HepG2 (cell line): ENCODE measurements at regions not wholly inside any gene's neighbourhood (a gene's known extent, or its start where the extent isn't known, plus 50 kb on each side); places are given as distances from the start of the nearest gene placed in this dataset.

Experiments used
- ATAC-seq: fragments of 200-7000 bp; cut with Tn5 transposase; 3 replicates; pipeline ENCODE4 v1.9.1; 2020; ENCODE audit warnings: mild to moderate bottlenecking, moderate library complexity
- BruUV-seq: library from RNA; stranded (reverse); fragments of 400-500 nt; replicated peaks from 2 replicates; lab custom pipeline; 2021; lab: Mats Ljungman, UMichigan
- CTCF ChIA-PET: fragments of 300-600 bp; formaldehyde crosslinking; extraction: SDS; loops from one replicate; lab custom pipeline; 2021; ENCODE audit warnings: low total read pairs, inconsistent platforms, low intra/inter-chr PET ratio; lab: Yijun Ruan, JAX
- POLR2A ChIA-PET: fragments of 350-600 bp; sonication (Branson Sonifier 250); formaldehyde crosslinking; loops from one replicate; lab custom pipeline; 2020; ENCODE audit warnings: antibody characterized with exemption, inconsistent platforms; lab: Yijun Ruan, JAX
- DNase-seq: peaks from one replicate; pipeline ENCODE4 v3.0.0-alpha.2; 2015; ENCODE audit warnings: low spot score
- FAIRE-seq: peaks from 3 replicates; lab custom pipeline; 2011; peaks lifted over from hg19 to GRCh38; lab: Jason Lieb, UNC
- H2AFZ ChIP-seq: one replicate; pipeline ENCODE4 v1.6.1; 2011; ENCODE audit warnings: low read length, inconsistent platforms
- H3K27ac ChIP-seq: fragments of 300-600 bp; 3 replicates; pipeline ENCODE4 v1.8.0; 2011; ENCODE audit warnings: mixed run types, mild to moderate bottlenecking, mixed read lengths, low read length, inconsistent platforms; ENCODE audit not compliant: insufficient read depth; ENCODE audit errors: extremely low read length
- H3K27me3 ChIP-seq, 2 experiments: fragments of 200-600 bp in 1 of 2; 2 replicates in 1 of 2; 3 replicates in 1 of 2; pipeline versions ENCODE4 v1.6.0 to v1.8.0; 2011; ENCODE audit warnings: low read length in 2 of 2, mild to moderate bottlenecking in 2 of 2, moderate library complexity in 2 of 2, inconsistent platforms in 1 of 2; ENCODE audit not compliant: insufficient read depth in 2 of 2, control insufficient read depth in 1 of 2
- H3K36me3 ChIP-seq, 2 experiments: fragments of 200-600 bp in 1 of 2; replicated peaks in 1 of 2; 2 replicates in 1 of 2; 3 replicates in 1 of 2; pipeline versions ENCODE4 v1.5.1 to v1.8.0; 2011; ENCODE audit warnings: low read length in 2 of 2, inconsistent platforms in 1 of 2; ENCODE audit not compliant: insufficient read depth in 2 of 2, control insufficient read depth in 1 of 2
- H3K4me1 ChIP-seq: 2 replicates; pipeline ENCODE4 v1.5.1; 2012; ENCODE audit warnings: low read length, inconsistent platforms; ENCODE audit not compliant: insufficient read depth
- H3K4me2 ChIP-seq: 2 replicates; pipeline ENCODE4 v1.6.0; 2011; ENCODE audit warnings: low read depth, low read length, inconsistent platforms
- H3K4me3 ChIP-seq, 3 experiments: fragments of 200-600 bp in 1 of 3; sonication (generic), shearing (Covaris generic) in 1 of 3; replicated peaks in 1 of 3; 2 replicates each; pipeline ENCODE4 v1.5.1; 2011 to 2016; ENCODE audit warnings: low read length in 3 of 3, inconsistent platforms in 2 of 3, low read depth in 2 of 3, mild to moderate bottlenecking in 2 of 3, control low read depth in 1 of 3, mixed read lengths in 1 of 3; ENCODE audit not compliant: insufficient read depth in 1 of 3
- H3K79me2 ChIP-seq: one replicate; pipeline ENCODE4 v1.6.1; 2011; ENCODE audit warnings: low read length, inconsistent platforms; ENCODE audit not compliant: insufficient read depth
- H3K9ac ChIP-seq: 2 replicates; pipeline ENCODE4 v1.6.0; 2011; ENCODE audit warnings: mild to moderate bottlenecking, low read depth, low read length, inconsistent platforms; ENCODE audit not compliant: insufficient read depth
- H3K9me3 ChIP-seq: 2 replicates; pipeline ENCODE4 v1.5.1; 2012; ENCODE audit warnings: mild to moderate bottlenecking, low read length
- H4K20me1 ChIP-seq: 2 replicates; pipeline ENCODE4 v1.6.0; 2011; ENCODE audit warnings: inconsistent platforms, mild to moderate bottlenecking, low read length, moderate library complexity; ENCODE audit not compliant: insufficient read depth
- RXRA ChIP-seq: sonication (generic); formaldehyde crosslinking; IDR thresholded peaks from 2 replicates; pipeline ENCODE4 v1.5.1; 2020; ENCODE audit warnings: missing genetic modification reagents
- SUZ12 ChIP-seq: fragments of 150-350 bp; IDR thresholded peaks from 2 replicates; pipeline ENCODE4 v1.6.1; 2014; ENCODE audit warnings: low read depth, low read length
- WIZ ChIP-seq: sonication (generic); formaldehyde crosslinking; IDR thresholded peaks from 2 replicates; pipeline ENCODE4 v1.5.1; 2020; ENCODE audit warnings: mild to moderate bottlenecking, missing genetic modification reagents
- YY1 ChIP-seq: IDR thresholded peaks from 2 replicates; pipeline ENCODE4 v1.6.1; 2011; ENCODE audit warnings: low read length, low read depth, moderate library complexity, mild to moderate bottlenecking; ENCODE audit not compliant: insufficient read depth, insufficient replicate concordance
- ZNF230 ChIP-seq: sonication (generic); formaldehyde crosslinking; IDR thresholded peaks from 2 replicates; pipeline ENCODE4 v1.4.0; 2020; ENCODE audit warnings: mild to moderate bottlenecking, missing genetic modification reagents
- ZNF605 ChIP-seq: sonication (generic); formaldehyde crosslinking; IDR thresholded peaks from 2 replicates; pipeline ENCODE4 v1.8.0; 2022; ENCODE audit warnings: mild to moderate bottlenecking, missing genetic modification reagents
- WGBS: methylation state at CpG from one replicate; pipeline ENCODE4 v1.1.6; 2017; ENCODE audit warnings: low lambda C conversion rate; 5-methylcytosine and 5-hydroxymethylcytosine counted together
- in situ Hi-C: cut with HindIII; loops from 2 replicates; pipeline ENCODE4 v1.10.0; 2017; ENCODE audit warnings: low pct_unique_long_range_greater_than_20kb; ENCODE audit not compliant: extremely low pct_ligation_motif_present
- intact Hi-C: fragments of 100-400 bp; cut with micrococcal nuclease; formaldehyde crosslinking; loops from one replicate; pipeline ENCODE4 v1.10.0; 2022; ENCODE audit not compliant: unreplicated experiment
- TF ChIP-seq, protein P1 (sequence below): sonication (generic); formaldehyde crosslinking; IDR thresholded peaks from 2 replicates; pipeline ENCODE4 v1.4.0; 2020; ENCODE audit warnings: low read depth, missing genetic modification reagents
- TF ChIP-seq, protein P2 (sequence below): conservative IDR thresholded peaks from 2 replicates; pipeline ENCODE4 v1.6.1; 2018; ENCODE audit warnings: missing genetic modification reagents
- TF ChIP-seq, protein P3 (sequence below): sonication (generic); formaldehyde crosslinking; IDR thresholded peaks from 2 replicates; pipeline ENCODE4 v1.4.0; 2020; ENCODE audit warnings: missing genetic modification reagents

DNA sequence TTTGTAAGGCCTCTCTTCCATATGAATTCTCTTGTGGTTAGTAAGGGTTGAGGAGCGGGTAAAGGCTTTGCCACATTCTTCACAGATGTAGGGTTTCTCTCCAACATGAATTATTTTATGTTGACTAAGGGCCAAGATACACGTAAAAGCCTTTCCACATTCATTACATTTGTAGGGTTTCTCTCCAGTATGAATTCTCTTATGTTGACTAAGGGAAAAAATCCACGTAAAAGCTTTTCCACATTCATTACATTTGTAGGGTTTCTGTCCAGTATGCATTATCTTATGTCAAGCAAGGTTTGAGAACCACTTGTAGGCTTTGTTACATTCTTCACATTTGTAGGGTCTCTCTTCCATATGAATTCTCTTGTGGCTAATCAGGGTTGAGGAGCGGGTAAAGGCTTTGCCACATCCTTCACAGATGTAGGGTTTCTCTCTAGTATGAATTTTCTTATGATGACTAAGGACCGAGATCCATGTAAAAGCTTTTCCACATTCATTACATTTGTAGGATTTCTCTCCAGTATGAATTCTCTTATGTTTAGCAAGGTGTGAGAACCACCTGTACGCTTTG, 493.0 kb downstream of the ZNF479 start:
- ChIA-PET POLR2A (no interaction called here), CTCF (no interaction called here)
- Histone ChIP-seq H3K9me3 (peaks cover 92% of the 10 kb centered on the region), H3K4me3 (no peak overlapping the region), H3K27me3 (no peaks in the 10 kb centered on the region), H2AFZ (no peak overlapping the region), H3K9ac (no peak overlapping the region), H3K36me3 (no peaks in the 10 kb centered on the region), H3K4me2 (no peak overlapping the region), H3K79me2 (no peaks in the 10 kb centered on the region), H4K20me1 (no peaks in the 10 kb centered on the region), H3K27ac (no peak overlapping the region), H3K4me1 (no peaks in the 10 kb centered on the region)
- in situ Hi-C loops (no loop called here), intact Hi-C loops (no loop called here)
- DNase-seq (no peak), ATAC-seq (no peak), FAIRE-seq (no peak)
- 2% methylated on average over 6 of the region's 6 CpGs for WGBS
- TF ChIP-seq, protein P1, sequence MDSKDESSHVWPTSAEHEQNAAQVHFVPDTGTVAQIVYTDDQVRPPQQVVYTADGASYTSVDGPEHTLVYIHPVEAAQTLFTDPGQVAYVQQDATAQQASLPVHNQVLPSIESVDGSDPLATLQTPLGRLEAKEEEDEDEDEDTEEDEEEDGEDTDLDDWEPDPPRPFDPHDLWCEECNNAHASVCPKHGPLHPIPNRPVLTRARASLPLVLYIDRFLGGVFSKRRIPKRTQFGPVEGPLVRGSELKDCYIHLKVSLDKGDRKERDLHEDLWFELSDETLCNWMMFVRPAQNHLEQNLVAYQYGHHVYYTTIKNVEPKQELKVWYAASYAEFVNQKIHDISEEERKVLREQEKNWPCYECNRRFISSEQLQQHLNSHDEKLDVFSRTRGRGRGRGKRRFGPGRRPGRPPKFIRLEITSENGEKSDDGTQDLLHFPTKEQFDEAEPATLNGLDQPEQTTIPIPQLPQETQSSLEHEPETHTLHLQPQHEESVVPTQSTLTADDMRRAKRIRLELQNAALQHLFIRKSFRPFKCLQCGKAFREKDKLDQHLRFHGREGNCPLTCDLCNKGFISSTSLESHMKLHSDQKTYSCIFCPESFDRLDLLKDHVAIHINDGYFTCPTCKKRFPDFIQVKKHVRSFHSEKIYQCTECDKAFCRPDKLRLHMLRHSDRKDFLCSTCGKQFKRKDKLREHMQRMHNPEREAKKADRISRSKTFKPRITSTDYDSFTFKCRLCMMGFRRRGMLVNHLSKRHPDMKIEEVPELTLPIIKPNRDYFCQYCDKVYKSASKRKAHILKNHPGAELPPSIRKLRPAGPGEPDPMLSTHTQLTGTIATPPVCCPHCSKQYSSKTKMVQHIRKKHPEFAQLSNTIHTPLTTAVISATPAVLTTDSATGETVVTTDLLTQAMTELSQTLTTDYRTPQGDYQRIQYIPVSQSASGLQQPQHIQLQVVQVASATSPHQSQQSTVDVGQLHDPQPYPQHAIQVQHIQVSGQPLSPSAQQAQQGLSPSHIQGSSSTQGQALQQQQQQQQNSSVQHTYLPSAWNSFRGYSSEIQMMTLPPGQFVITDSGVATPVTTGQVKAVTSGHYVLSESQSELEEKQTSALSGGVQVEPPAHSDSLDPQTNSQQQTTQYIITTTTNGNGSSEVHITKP = no peak
- TF ChIP-seq, protein P2, sequence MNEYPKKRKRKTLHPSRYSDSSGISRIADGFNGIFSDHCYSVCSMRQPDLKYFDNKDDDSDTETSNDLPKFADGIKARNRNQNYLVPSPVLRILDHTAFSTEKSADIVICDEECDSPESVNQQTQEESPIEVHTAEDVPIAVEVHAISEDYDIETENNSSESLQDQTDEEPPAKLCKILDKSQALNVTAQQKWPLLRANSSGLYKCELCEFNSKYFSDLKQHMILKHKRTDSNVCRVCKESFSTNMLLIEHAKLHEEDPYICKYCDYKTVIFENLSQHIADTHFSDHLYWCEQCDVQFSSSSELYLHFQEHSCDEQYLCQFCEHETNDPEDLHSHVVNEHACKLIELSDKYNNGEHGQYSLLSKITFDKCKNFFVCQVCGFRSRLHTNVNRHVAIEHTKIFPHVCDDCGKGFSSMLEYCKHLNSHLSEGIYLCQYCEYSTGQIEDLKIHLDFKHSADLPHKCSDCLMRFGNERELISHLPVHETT = no peak
- no peak for TF ChIP-seq RXRA
- TF ChIP-seq YY1 = no peak
- no peak for TF ChIP-seq ZNF605 (CRISPR knock-in tag)
- TF ChIP-seq WIZ (CRISPR knock-in tag) = no peak
- TF ChIP-seq, protein P3, sequence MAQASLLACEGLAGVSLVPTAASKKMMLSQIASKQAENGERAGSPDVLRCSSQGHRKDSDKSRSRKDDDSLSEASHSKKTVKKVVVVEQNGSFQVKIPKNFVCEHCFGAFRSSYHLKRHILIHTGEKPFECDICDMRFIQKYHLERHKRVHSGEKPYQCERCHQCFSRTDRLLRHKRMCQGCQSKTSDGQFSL (CRISPR knock-in tag) = no peak
- TF ChIP-seq ZNF230 = no peak
- no peak for TF ChIP-seq SUZ12
- no TSS peak for BruUV-seq
